ENCODE measurements at regions not wholly inside any gene's neighbourhood (a gene's known extent, or its start where the extent isn't known, plus 50 kb on each side); places are given as distances from the start of the nearest gene placed in this dataset.

DNA sequence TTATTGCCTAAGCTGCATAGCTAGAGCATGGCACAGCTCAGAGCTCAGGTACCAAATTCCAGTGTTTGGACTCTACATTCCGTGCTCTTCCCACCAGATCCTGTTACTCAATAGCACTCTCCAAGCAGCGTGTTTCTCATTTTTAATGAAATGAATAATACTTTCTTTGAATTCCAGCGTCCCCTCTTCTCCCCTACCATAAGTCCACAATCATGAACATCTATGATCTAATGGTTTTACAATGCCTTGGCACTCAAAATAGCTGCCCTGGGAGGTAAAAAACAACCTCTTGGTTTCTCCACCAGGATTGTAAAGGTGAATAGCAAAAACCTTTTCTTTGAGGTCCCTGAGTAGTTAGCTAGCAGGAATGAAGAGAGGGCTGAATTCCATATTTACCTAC, 480.0 kb upstream of the PKN2 start:
- Mint-ChIP-seq H3K4me1 (no peaks in the 10 kb centered on the region), H3K36me3 (no peaks in the 10 kb centered on the region), H3K9me3 (peaks cover 0 to 2% (median 0%) of the 10 kb centered on the region in 7 donors), H3K27me3 (ENCODE audit: low read depth in 3 of 3) (no peaks in the 10 kb centered on the region), H3K4me3 (no peak overlapping the region), H3K27ac (no peak overlapping the region)
- H3K4me2 ChIP-seq (replicated peaks; ENCODE audit: extremely low read depth, low read length, poor library complexity, severe bottlenecking), result no peak overlapping the region
- no peaks in the 10 kb centered on the region for H4K20me1 ChIP-seq (ENCODE audit: insufficient read depth, low read length)
- H2AFZ ChIP-seq (ENCODE audit: insufficient read depth, low read depth, low read length, poor library complexity, severe bottlenecking), result no peak overlapping the region
- no peaks in the 10 kb centered on the region for H3K79me2 ChIP-seq (ENCODE audit: insufficient read depth, low read length)
- H3K27me3 ChIP-seq (ENCODE audit: control insufficient read depth in 2 of 2, insufficient read depth in 2 of 2, low read length in 2 of 2), result no peaks in the 10 kb centered on the region
- TF ChIP-seq, protein P1, sequence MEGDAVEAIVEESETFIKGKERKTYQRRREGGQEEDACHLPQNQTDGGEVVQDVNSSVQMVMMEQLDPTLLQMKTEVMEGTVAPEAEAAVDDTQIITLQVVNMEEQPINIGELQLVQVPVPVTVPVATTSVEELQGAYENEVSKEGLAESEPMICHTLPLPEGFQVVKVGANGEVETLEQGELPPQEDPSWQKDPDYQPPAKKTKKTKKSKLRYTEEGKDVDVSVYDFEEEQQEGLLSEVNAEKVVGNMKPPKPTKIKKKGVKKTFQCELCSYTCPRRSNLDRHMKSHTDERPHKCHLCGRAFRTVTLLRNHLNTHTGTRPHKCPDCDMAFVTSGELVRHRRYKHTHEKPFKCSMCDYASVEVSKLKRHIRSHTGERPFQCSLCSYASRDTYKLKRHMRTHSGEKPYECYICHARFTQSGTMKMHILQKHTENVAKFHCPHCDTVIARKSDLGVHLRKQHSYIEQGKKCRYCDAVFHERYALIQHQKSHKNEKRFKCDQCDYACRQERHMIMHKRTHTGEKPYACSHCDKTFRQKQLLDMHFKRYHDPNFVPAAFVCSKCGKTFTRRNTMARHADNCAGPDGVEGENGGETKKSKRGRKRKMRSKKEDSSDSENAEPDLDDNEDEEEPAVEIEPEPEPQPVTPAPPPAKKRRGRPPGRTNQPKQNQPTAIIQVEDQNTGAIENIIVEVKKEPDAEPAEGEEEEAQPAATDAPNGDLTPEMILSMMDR (IDR thresholded peaks at IDR 0.05), result no peak
- intact Hi-C loops (cut with micrococcal nuclease), result no loop called here
- 83% methylated on average over 1 of the region's 3 CpGs for WGBS (ENCODE audit: insufficient coverage)
- H3K36me3 ChIP-seq (replicated peaks in 1 of 2; ENCODE audit: control insufficient read depth in 1 of 2, insufficient read depth in 2 of 2, low read length in 2 of 2), result no peaks in the 10 kb centered on the region
- no peak overlapping the region for H3K9ac ChIP-seq (ENCODE audit: insufficient read depth, low read length, poor library complexity, severe bottlenecking)
- no peaks in the 10 kb centered on the region for H3K4me1 ChIP-seq (ENCODE audit: control insufficient read depth in 1 of 2, insufficient read depth in 2 of 2, low read length in 2 of 2)
- no peak overlapping the region for H3K27ac ChIP-seq (ENCODE audit: low read depth in 1 of 2, low read length in 2 of 2)
- no peak overlapping the region for H3K4me3 ChIP-seq (replicated peaks in 1 of 3; ENCODE audit: low read depth in 2 of 3, low read length in 3 of 3)
- H3K9me3 ChIP-seq (replicated peaks in 1 of 2; ENCODE audit: control insufficient read depth in 1 of 2, insufficient read depth in 1 of 2, low read length in 2 of 2), result no peaks in the 10 kb centered on the region
- DNase-seq, result no peak

DNA sequence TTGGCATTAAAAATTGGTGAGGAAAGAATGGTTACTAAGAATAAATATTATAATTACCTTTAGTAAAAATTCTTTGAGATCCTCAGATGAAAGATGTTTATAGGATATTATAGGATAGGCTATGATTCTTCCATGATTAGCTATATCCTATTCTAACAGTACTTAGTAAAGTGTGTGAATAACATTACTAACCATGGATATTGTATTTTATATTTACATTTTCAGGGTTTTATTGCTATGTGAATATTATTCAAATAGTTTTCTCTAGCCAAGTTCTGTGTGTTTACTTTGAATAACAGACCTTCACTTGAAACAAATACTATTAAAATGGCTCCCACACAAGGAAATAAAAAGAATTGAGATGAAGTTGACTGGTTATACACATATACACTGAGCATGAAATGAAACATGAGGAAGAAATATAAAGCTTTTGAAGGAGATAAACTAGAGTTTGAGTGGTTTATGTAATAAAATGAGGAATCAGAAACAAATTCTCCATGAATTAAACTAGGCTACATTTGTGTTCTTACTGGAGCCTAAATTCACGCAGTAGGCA, 479.4 kb upstream of the PKN2 start:
- Mint-ChIP-seq H3K27me3 (ENCODE audit: low read depth in 3 of 3) (no peaks in the 10 kb centered on the region), H3K27ac (no peak overlapping the region), H3K36me3 (no peaks in the 10 kb centered on the region), H3K4me1 (no peaks in the 10 kb centered on the region), H3K4me3 (no peak overlapping the region), H3K9me3 (peaks cover 0 to 2% (median 0%) of the 10 kb centered on the region in 7 donors)
- H4K20me1 ChIP-seq (ENCODE audit: insufficient read depth, low read length), result no peaks in the 10 kb centered on the region
- H3K27me3 ChIP-seq (ENCODE audit: control insufficient read depth in 2 of 2, insufficient read depth in 2 of 2, low read length in 2 of 2), result no peaks in the 10 kb centered on the region
- H3K27ac ChIP-seq (ENCODE audit: low read depth in 1 of 2, low read length in 2 of 2), result no peak overlapping the region
- no peak overlapping the region for H3K4me3 ChIP-seq (replicated peaks in 1 of 3; ENCODE audit: low read depth in 2 of 3, low read length in 3 of 3)
- H3K36me3 ChIP-seq (replicated peaks in 1 of 2; ENCODE audit: control insufficient read depth in 1 of 2, insufficient read depth in 2 of 2, low read length in 2 of 2), result no peaks in the 10 kb centered on the region
- H3K9ac ChIP-seq (ENCODE audit: insufficient read depth, low read length, poor library complexity, severe bottlenecking), result no peak overlapping the region
- intact Hi-C loops (cut with micrococcal nuclease), result no loop called here
- no CpG with 5 or more reads among the region's 1 CpG for WGBS (ENCODE audit: insufficient coverage)
- no peak overlapping the region for H3K4me2 ChIP-seq (replicated peaks; ENCODE audit: extremely low read depth, low read length, poor library complexity, severe bottlenecking)
- TF ChIP-seq, protein P1 (IDR thresholded peaks at IDR 0.05), result no peak
- no peaks in the 10 kb centered on the region for H3K9me3 ChIP-seq (replicated peaks in 1 of 2; ENCODE audit: control insufficient read depth in 1 of 2, insufficient read depth in 1 of 2, low read length in 2 of 2)
- H3K4me1 ChIP-seq (ENCODE audit: control insufficient read depth in 1 of 2, insufficient read depth in 2 of 2, low read length in 2 of 2), result no peaks in the 10 kb centered on the region
- DNase-seq, result no peak
- H3K79me2 ChIP-seq (ENCODE audit: insufficient read depth, low read length), result no peaks in the 10 kb centered on the region
- H2AFZ ChIP-seq (ENCODE audit: insufficient read depth, low read depth, low read length, poor library complexity, severe bottlenecking), result no peak overlapping the region

Data from CD14-positive monocyte (primary cell).